ENCODE measurements at regions not wholly inside any gene's neighbourhood (a gene's known extent, or its start where the extent isn't known, plus 50 kb on each side); places are given as distances from the start of the nearest gene placed in this dataset.

- Mint-ChIP-seq H3K36me3 (no peaks in the 10 kb centered on the region), H3K4me1 (no peaks in the 10 kb centered on the region), H3K27me3 (no peaks in the 10 kb centered on the region), H3K9me3 (peaks cover 0 to 5% (median 0%) of the 10 kb centered on the region in 8 donors), H3K4me3 (no peak overlapping the region), H3K27ac (no peak overlapping the region)
- ChIA-PET CTCF (ENCODE audit: partially characterized antibody) (no interaction called here), POLR2A (ENCODE audit: partially characterized antibody) (no interaction called here)
- H3K4me3 ChIP-seq (ENCODE audit: low read length in 2 of 2), result no peak overlapping the region
- intact Hi-C loops (cut with micrococcal nuclease), result no loop called here
- H3K27me3 ChIP-seq (ENCODE audit: insufficient read depth, low read length), result no peaks in the 10 kb centered on the region
- no peak for DNase-seq
- no peaks in the 10 kb centered on the region for H3K36me3 ChIP-seq (ENCODE audit: insufficient read depth, low read length)
- no peaks in the 10 kb centered on the region for H3K9me3 ChIP-seq (ENCODE audit: control insufficient read depth in 1 of 2, low read length in 2 of 2)
- no peak overlapping the region for H3K27ac ChIP-seq (ENCODE audit: low read depth, low read length)
- H3K4me1 ChIP-seq (ENCODE audit: insufficient read depth, low read length), result no peaks in the 10 kb centered on the region
These were observed 367.8 kb upstream of the SOX9 start for GRCh38 chr17:71753070-71753469.

GRCh38 chr17:71757156-71757555 is 363.7 kb upstream of the SOX9 start:
- H3K36me3 Mint-ChIP-seq, result no peaks in the 10 kb centered on the region
- no peaks in the 10 kb centered on the region for H3K4me1 ChIP-seq (ENCODE audit: insufficient read depth, low read length)
- DNase-seq, result no peak
- no peaks in the 10 kb centered on the region for H3K9me3 ChIP-seq (ENCODE audit: control insufficient read depth in 1 of 2, low read length in 2 of 2)
- H3K27ac ChIP-seq (ENCODE audit: low read depth, low read length), result no peak overlapping the region
- intact Hi-C loops (cut with micrococcal nuclease), result no loop called here
- CTCF ChIA-PET (ENCODE audit: partially characterized antibody), result no interaction called here
- H3K4me1 Mint-ChIP-seq, result no peaks in the 10 kb centered on the region
- no peak overlapping the region for H3K27ac Mint-ChIP-seq
- H3K9me3 Mint-ChIP-seq, result peaks cover 0 to 5% (median under 1%) of the 10 kb centered on the region in 8 donors
- H3K27me3 Mint-ChIP-seq, result no peaks in the 10 kb centered on the region
- POLR2A ChIA-PET (ENCODE audit: partially characterized antibody), result no interaction called here
- no peaks in the 10 kb centered on the region for H3K36me3 ChIP-seq (ENCODE audit: insufficient read depth, low read length)
- no peak overlapping the region for H3K4me3 ChIP-seq (ENCODE audit: low read length in 2 of 2)
- no peak overlapping the region for H3K4me3 Mint-ChIP-seq
- H3K27me3 ChIP-seq (ENCODE audit: insufficient read depth, low read length), result no peaks in the 10 kb centered on the region

- no peak overlapping the region for H3K4me3 Mint-ChIP-seq
- H3K4me3 ChIP-seq (ENCODE audit: low read length in 2 of 2), result no peak overlapping the region
- ChIA-PET POLR2A (ENCODE audit: partially characterized antibody) (no interaction called here), CTCF (ENCODE audit: partially characterized antibody) (no interaction called here)
- no peak for DNase-seq
- intact Hi-C loops (cut with micrococcal nuclease), result no loop called here
- H3K27me3 ChIP-seq (ENCODE audit: insufficient read depth, low read length), result no peaks in the 10 kb centered on the region
- no peaks in the 10 kb centered on the region for H3K36me3 ChIP-seq (ENCODE audit: insufficient read depth, low read length)
- H3K9me3 Mint-ChIP-seq, result peaks cover 0 to 5% (median under 1%) of the 10 kb centered on the region in 8 donors
- H3K27ac Mint-ChIP-seq, result no peak overlapping the region
- no peak overlapping the region for H3K27ac ChIP-seq (ENCODE audit: low read depth, low read length)
- H3K4me1 Mint-ChIP-seq, result no peaks in the 10 kb centered on the region
- H3K36me3 Mint-ChIP-seq, result no peaks in the 10 kb centered on the region
- H3K4me1 ChIP-seq (ENCODE audit: insufficient read depth, low read length), result no peaks in the 10 kb centered on the region
- H3K9me3 ChIP-seq (ENCODE audit: control insufficient read depth in 1 of 2, low read length in 2 of 2), result no peaks in the 10 kb centered on the region
- no peaks in the 10 kb centered on the region for H3K27me3 Mint-ChIP-seq
These were observed 362.9 kb upstream of the SOX9 start for GRCh38 chr17:71757956-71758355.

GRCh38 chr17:71759422-71760060 is 361.3 kb upstream of the SOX9 start:
- no peaks in the 10 kb centered on the region for H3K27me3 Mint-ChIP-seq
- CTCF ChIA-PET (ENCODE audit: partially characterized antibody), result no interaction called here
- Histone ChIP-seq H3K9me3 (ENCODE audit: control insufficient read depth in 1 of 2, low read length in 2 of 2) (no peaks in the 10 kb centered on the region), H3K36me3 (ENCODE audit: insufficient read depth, low read length) (no peaks in the 10 kb centered on the region), H3K27me3 (ENCODE audit: insufficient read depth, low read length) (no peaks in the 10 kb centered on the region), H3K27ac (ENCODE audit: low read depth, low read length) (no peak overlapping the region), H3K4me3 (ENCODE audit: low read length in 2 of 2) (no peak overlapping the region), H3K4me1 (ENCODE audit: insufficient read depth, low read length) (no peaks in the 10 kb centered on the region)
- H3K4me3 Mint-ChIP-seq, result no peak overlapping the region
- no peak overlapping the region for H3K27ac Mint-ChIP-seq
- H3K4me1 Mint-ChIP-seq, result no peaks in the 10 kb centered on the region
- H3K36me3 Mint-ChIP-seq, result no peaks in the 10 kb centered on the region
- DNase-seq, result no peak
- intact Hi-C loops (cut with micrococcal nuclease), result no loop called here
- H3K9me3 Mint-ChIP-seq, result peaks cover 0 to 5% (median under 1%) of the 10 kb centered on the region in 8 donors
- POLR2A ChIA-PET (ENCODE audit: partially characterized antibody), result no interaction called here

GRCh38 chr17:71760062-71760720 is 360.6 kb upstream of the SOX9 start:
- intact Hi-C loops (cut with micrococcal nuclease), result no loop called here
- Mint-ChIP-seq H3K36me3 (no peaks in the 10 kb centered on the region), H3K4me3 (no peak overlapping the region), H3K4me1 (no peaks in the 10 kb centered on the region), H3K27me3 (no peaks in the 10 kb centered on the region), H3K27ac (no peak overlapping the region), H3K9me3 (peaks cover 0 to 7% (median under 1%) of the 10 kb centered on the region in 8 donors)
- H3K36me3 ChIP-seq (ENCODE audit: insufficient read depth, low read length), result no peaks in the 10 kb centered on the region
- CTCF ChIA-PET (ENCODE audit: partially characterized antibody), result no interaction called here
- POLR2A ChIA-PET (ENCODE audit: partially characterized antibody), result no interaction called here
- H3K9me3 ChIP-seq (ENCODE audit: control insufficient read depth in 1 of 2, low read length in 2 of 2), result no peaks in the 10 kb centered on the region
- H3K27ac ChIP-seq (ENCODE audit: low read depth, low read length), result no peak overlapping the region
- no peaks in the 10 kb centered on the region for H3K4me1 ChIP-seq (ENCODE audit: insufficient read depth, low read length)
- DNase-seq, result no peak
- H3K4me3 ChIP-seq (ENCODE audit: low read length in 2 of 2), result no peak overlapping the region
- H3K27me3 ChIP-seq (ENCODE audit: insufficient read depth, low read length), result no peaks in the 10 kb centered on the region

- intact Hi-C loops (cut with micrococcal nuclease), result no loop called here
- no peak for DNase-seq
- Histone ChIP-seq H3K4me3 (ENCODE audit: low read length in 2 of 2) (no peak overlapping the region), H3K36me3 (ENCODE audit: insufficient read depth, low read length) (no peaks in the 10 kb centered on the region), H3K4me1 (ENCODE audit: insufficient read depth, low read length) (no peaks in the 10 kb centered on the region), H3K27ac (ENCODE audit: low read depth, low read length) (no peak overlapping the region), H3K9me3 (ENCODE audit: control insufficient read depth in 1 of 2, low read length in 2 of 2) (no peaks in the 10 kb centered on the region), H3K27me3 (ENCODE audit: insufficient read depth, low read length) (no peaks in the 10 kb centered on the region)
- Mint-ChIP-seq H3K4me1 (no peaks in the 10 kb centered on the region), H3K27ac (no peak overlapping the region), H3K36me3 (no peaks in the 10 kb centered on the region), H3K4me3 (no peak overlapping the region), H3K27me3 (peaks cover 0 to 3% of the 10 kb centered on the region in 2 donors), H3K9me3 (peaks cover 0 to 4% (median 0%) of the 10 kb centered on the region in 8 donors)
- CTCF ChIA-PET (ENCODE audit: partially characterized antibody), result no interaction called here
- POLR2A ChIA-PET (ENCODE audit: partially characterized antibody), result no interaction called here
These were observed 358.3 kb upstream of the SOX9 start for GRCh38 chr17:71762526-71762925.

- no peak overlapping the region for H3K27ac ChIP-seq (ENCODE audit: low read depth, low read length)
- H3K27me3 ChIP-seq (ENCODE audit: insufficient read depth, low read length), result no peaks in the 10 kb centered on the region
- H3K9me3 ChIP-seq (ENCODE audit: control insufficient read depth in 1 of 2, low read length in 2 of 2), result no peaks in the 10 kb centered on the region
- no peaks in the 10 kb centered on the region for H3K4me1 ChIP-seq (ENCODE audit: insufficient read depth, low read length)
- no peak overlapping the region for H3K4me3 ChIP-seq (ENCODE audit: low read length in 2 of 2)
- Mint-ChIP-seq H3K4me1 (no peaks in the 10 kb centered on the region), H3K36me3 (no peaks in the 10 kb centered on the region), H3K27ac (no peak overlapping the region), H3K9me3 (peaks cover 0 to 4% (median 1%) of the 10 kb centered on the region in 8 donors), H3K4me3 (no peak overlapping the region), H3K27me3 (peaks cover 0 to 3% of the 10 kb centered on the region in 2 donors)
- POLR2A ChIA-PET (ENCODE audit: partially characterized antibody), result no interaction called here
- no peak for DNase-seq
- no peaks in the 10 kb centered on the region for H3K36me3 ChIP-seq (ENCODE audit: insufficient read depth, low read length)
- CTCF ChIA-PET (ENCODE audit: partially characterized antibody), result no interaction called here
- intact Hi-C loops (cut with micrococcal nuclease), result no loop called here
These were observed 356.3 kb upstream of the SOX9 start for GRCh38 chr17:71764505-71764904.

All from CD4-positive, alpha-beta memory T cell (primary cell).